NK-92 treated with Interleukin-12 subunit alpha and Interleukin-12 subunit beta, amount 100 ng/mL, for 24 hours (cell line): ENCODE measurements at regions not wholly inside any gene's neighbourhood (a gene's known extent, or its start where the extent isn't known, plus 50 kb on each side); places are given as distances from the start of the nearest gene placed in this dataset.

Experiments
- DNase-seq: peaks from one replicate; lab custom pipeline; 2025; lab: John Stamatoyannopoulos, UW

- DNase-seq, result no peak
Measured at GRCh38 chr9:107928701-107929371, 439.3 kb upstream of the KLF4 start.

GRCh38 chr9:107927276-107927675 is 437.7 kb upstream of the KLF4 start:
- no peak for DNase-seq

GRCh38 chr9:107925749-107926297 is 436.3 kb upstream of the KLF4 start:
- DNase-seq, result no peak

- no peak for DNase-seq
Measured at GRCh38 chr9:107922260-107922659, 432.7 kb upstream of the KLF4 start.

DNA sequence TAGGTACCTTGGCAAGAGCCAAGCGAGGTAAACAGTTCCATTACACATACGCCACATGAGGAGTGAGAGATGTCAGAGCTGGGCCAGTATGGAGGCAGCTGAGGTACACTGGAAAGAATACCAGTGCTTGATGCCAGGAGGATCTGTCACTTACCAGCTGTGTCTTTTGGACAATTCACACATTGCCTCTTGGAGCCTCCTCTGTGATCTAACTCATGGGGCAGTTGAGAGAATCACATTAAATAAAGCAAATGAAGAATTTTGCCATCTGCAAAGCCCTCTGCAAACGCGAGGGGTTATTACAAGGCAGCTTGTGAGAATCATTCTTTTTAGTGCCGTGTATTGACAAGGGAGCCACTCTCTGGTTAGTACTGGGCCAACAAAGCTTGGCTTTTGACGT is 429.7 kb upstream of the KLF4 start:
- no peak for DNase-seq

DNA sequence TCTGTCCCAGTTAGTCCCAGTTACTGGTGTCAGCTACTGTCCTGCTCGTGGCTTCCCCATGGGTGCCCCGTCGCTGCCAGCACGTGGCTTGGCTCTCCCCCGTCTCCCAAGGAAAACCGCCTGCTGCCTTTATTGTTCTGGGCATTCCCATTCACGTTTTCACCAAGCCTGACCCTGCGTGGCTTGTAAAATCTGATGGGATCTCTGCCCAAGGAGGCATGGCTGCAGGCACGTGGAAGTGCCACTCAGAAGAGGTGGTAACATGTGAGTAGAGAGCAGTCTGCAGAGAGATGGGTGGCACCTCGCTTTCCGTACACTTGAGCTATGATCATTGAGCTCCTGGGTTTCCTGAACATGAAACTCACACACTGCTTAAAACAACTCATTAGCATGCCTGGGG is 429.2 kb upstream of the KLF4 start:
- DNase-seq, result no peak

GRCh38 chr9:107914151-107914550 is 424.6 kb upstream of the KLF4 start:
- no peak for DNase-seq

DNA sequence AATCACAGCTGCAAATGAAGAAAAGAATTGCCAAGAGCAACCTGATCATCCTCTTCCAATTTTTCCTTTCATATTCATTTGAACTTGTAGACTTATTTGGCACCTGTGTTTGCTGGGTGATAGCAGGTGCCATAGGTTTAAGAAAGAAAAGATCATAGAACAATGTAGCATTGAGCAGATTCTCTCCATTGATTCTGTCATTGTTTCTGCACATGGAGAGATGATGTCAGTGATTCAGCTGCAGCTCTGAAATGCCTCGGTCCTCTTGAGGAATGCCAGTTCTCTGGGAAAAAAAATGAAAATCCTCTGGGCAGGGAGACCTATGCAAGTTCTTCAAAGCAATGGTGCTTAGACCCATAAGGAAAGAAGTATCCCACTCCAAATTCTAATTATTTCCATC is 418.1 kb upstream of the KLF4 start:
- DNase-seq, result no peak

DNA sequence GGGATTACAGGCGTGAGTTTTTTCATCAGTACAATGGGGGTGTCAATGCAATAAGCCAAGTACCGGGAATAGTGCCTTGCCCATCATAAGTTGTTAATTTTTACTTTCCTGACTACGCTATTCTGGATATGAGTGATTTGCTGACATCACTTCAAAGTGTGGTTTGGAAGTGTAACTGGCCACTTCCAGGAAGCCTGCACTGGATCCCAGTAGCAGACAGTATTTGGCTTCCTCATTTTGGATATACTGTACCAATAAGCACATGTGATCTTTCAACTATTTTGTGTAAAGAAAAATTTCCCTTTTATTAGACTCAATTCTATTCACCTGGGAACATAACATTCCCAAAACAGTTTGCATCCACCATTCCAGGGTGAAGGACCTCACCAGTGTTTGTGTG is 417.7 kb upstream of the KLF4 start:
- DNase-seq, result no peak

GRCh38 chr9:107906074-107906473 is 416.5 kb upstream of the KLF4 start:
- no peak for DNase-seq

- DNase-seq, result no peak
Measured at GRCh38 chr9:107905308-107906020, 415.9 kb upstream of the KLF4 start.

DNA sequence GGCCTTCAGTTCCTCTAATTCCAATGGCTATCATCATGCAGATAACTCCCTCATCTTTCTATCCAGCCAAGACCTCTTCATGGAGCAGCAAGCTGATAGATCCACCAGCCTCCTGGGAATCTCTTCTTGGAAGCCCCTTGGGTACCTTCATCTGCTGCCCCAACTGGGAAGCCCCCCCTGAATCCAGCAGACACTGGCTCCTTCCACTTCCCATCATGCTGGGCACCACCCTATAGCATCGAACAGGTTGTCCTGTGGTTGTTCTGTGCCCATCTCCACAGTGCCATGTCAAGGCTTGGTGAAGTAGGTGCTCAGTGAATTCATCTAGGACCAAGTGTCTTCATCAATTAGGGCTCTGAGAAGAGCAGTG is 410.4 kb upstream of the KLF4 start:
- no peak for DNase-seq

DNA sequence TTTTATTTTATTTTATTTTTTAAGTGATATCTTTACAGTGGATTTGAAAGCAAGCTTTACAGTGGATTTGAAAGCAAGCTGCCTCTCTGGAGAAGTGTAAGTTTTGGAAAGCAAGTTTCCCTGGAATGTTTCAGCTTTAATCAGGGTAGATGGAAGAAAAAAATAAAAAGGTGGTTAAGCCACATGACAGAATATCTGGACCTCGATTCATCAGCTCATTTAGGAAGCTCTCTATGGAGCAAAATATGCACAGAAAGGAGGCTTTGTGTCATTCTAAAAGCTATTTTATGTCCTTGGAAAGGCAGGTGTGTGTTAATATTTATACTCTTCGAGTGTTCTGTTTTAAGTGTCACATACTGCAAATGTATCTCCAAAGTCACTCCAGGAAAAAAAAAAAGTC is 409.2 kb upstream of the KLF4 start:
- no peak for DNase-seq

DNA sequence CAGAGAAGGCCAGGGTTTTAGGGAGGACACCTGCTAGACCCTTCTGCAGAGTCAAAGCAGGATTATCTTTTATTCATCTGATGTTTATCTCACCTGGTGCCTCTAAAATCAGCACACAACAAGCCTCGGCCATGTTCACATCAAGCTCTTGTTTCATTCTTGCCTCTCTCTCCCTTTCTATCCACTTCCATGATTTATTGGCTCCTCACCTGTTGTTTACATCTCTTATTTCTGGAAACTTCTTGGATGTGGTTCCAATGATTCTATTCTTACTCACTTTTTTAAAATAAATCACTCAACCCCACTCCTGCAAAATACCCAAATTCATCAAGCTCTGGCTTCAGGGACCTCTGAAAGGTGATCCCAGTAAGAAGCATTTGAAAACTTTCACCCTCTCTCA is 407.0 kb upstream of the KLF4 start:
- no peak for DNase-seq

- DNase-seq, result no peak
Measured at GRCh38 chr9:107895501-107896001, 406.0 kb upstream of the KLF4 start.

DNA sequence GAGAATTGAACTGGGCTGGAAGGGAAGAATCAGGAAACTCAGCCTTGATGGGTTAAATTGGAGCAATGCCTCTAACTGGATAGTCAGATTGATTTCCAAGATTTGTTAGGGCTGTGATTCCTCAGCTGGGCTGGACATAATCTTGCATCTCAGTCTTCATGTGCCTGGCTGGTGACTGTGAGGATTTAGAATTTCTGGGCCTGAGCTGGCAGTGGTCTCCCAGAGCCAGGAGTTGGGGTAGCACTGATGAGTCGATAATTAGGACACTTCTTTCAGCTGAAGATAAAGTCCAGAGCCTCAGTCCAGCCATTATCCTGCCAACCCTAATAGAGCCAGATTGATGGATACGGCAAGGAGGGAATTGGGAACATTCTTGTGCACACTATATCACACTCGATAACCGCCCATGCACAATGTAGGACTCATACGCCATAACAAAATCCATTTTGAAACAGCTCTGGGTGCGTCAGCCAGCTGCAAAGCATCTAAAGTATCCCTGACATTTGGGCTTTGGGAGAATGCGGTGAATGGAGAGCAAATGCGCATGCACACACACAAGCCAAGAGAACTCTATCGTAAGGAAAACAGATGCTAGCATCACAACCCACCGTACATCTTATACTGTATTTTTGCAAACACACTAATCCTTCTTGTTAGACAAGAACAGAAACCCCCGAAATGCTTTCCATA is 405.1 kb upstream of the KLF4 start:
- DNase-seq, result no peak

GRCh38 chr9:107890921-107891465 is 401.4 kb upstream of the KLF4 start:
- DNase-seq, result no peak

DNA sequence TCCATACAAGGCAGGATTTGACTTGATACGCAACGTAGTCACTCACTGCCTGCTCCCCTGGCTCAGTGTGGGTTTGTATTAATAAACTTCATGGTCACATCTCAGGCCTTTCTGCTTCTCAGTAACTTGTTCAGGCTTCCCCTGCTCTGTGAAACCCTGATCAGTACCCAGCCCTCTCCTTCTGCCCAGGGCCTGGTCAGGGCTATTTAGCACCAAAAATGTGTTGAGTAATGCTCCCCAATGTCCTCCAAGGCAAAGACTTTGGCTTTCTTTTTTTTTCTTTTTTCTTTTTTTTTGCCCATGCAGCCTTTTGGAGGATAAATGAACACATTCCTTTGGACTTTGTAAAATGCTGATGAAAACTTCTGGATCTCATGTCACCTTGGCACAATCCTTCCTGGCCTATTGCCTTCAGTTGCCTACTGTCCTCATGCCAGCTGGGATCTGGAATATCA is 399.2 kb upstream of the KLF4 start:
- DNase-seq, result no peak

- DNase-seq, result no peak
Measured at GRCh38 chr9:107886826-107887225, 397.3 kb upstream of the KLF4 start.

DNA sequence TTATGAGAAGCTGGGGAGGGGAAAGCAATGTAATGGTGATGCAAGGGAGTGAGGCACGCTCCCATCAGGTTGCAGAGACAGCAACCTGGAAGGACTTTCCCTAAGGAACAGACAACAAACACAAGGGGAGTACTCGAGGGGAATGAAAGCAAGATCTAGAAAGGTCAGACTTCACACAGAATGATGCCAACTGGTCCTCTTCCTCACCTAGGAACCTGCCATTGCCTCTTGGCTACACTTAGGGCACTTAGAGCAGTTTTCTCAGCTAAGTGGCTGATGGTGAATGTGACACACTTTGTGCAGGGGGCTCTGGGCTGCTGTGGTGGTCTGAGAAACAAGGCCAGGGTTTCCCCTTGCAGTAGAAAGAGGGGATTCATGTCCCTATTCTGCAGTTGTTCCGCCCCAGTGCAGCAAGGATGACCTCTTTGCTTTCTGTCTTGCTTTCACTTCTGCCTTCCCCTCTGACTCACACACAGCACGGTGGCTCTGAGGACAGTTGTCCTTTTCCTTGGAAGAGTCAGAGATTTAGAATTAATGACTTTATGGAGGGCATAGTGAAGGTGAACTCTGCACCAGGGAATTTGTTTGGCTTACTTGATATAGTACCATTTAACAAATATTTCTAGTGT is 394.0 kb upstream of the KLF4 start:
- DNase-seq, result no peak

DNA sequence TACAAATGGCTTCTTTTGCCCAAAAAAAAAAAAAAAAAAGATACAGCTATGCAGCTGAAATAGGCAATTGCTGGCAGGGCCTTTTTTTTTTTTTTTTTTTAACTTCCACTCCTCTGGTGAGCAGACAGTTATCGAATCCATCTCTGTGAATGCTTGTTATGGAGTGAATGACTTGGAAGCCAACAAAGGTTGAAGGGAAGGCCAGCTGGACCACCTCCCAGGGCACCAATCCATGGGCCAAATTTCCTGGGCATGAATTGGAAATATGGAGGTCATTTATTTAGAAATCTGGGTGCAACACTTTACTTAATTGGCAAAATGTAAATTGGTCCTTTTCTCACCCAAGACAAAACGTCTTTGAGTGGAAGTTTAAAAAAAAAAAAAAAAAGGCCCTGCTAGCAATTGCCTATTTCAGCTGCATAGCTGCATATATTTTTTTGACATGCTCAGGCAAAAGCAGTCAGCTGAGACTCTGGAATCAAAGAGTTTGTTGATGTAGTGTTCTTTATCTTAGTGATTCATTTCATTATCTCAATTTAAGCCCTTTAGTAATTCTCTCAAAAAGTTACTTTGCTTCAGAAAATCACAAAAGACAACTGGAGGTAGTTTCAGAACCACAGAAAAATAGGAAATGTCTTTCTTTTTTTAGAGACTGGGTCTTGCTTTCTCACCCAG is 392.2 kb upstream of the KLF4 start:
- no peak for DNase-seq
